WTC11 (cell line): ENCODE measurements at regions not wholly inside any gene's neighbourhood (a gene's known extent, or its start where the extent isn't known, plus 50 kb on each side); places are given as distances from the start of the nearest gene placed in this dataset.

Source experiments
- ATAC-seq: fragments of 200-7000 bp; cut with Tn5 transposase; 2 replicates; pipeline ENCODE4 v1.10.0; 2021; ENCODE audit warnings: mild to moderate bottlenecking, moderate library complexity
- CTCF ChIA-PET: fragments of 300-600 bp; sonication (Branson Sonifier 250); formaldehyde crosslinking; loops from one replicate; lab custom pipeline; 2021; ENCODE audit warnings: antibody characterized with exemption; lab: Charles Lee
- POLR2A ChIA-PET: fragments of 350-600 bp; sonication (Branson Sonifier 250); formaldehyde crosslinking; loops from one replicate; lab custom pipeline; 2021; ENCODE audit warnings: antibody characterized with exemption; lab: Charles Lee
- DNase-seq: peaks from one replicate; pipeline ENCODE4 v3.0.0; 2021; ENCODE audit warnings: low spot score
- H3K27ac Mint-ChIP-seq: 2 replicates; pipeline ENCODE4 v1.8.0; 2021; ENCODE audit warnings: mixed read lengths
- H3K27me3 Mint-ChIP-seq: 2 replicates; pipeline ENCODE4 v1.8.0; 2021; ENCODE audit warnings: low read depth, mild to moderate bottlenecking, moderate library complexity, mixed read lengths
- H3K36me3 Mint-ChIP-seq: 2 replicates; pipeline ENCODE4 v1.8.0; 2021; ENCODE audit warnings: mixed read lengths
- H3K4me1 Mint-ChIP-seq: 2 replicates; pipeline ENCODE4 v1.8.0; 2022; ENCODE audit warnings: mixed read lengths
- H3K4me3 Mint-ChIP-seq: 2 replicates; pipeline ENCODE4 v1.8.0; 2021; ENCODE audit warnings: mild to moderate bottlenecking, moderate library complexity, mixed read lengths
- H3K9me3 Mint-ChIP-seq: 2 replicates; pipeline ENCODE4 v1.8.0; 2021; ENCODE audit warnings: mixed read lengths
- E2F4 ChIP-seq: sonication (generic); formaldehyde crosslinking; IDR thresholded peaks from 2 replicates; pipeline ENCODE4 v1.8.1; 2022; ENCODE audit warnings: low read depth, mild to moderate bottlenecking, moderate library complexity, missing genetic modification reagents, borderline replicate concordance
- EMX1 ChIP-seq: fragments of 250-450 bp; sonication (Bioruptor Pico); IDR thresholded peaks from 2 replicates; pipeline ENCODE4 v1.8.0; 2021; ENCODE audit warnings: mild to moderate bottlenecking
- ESRRA ChIP-seq: sonication (generic); formaldehyde crosslinking; IDR thresholded peaks from 2 replicates; pipeline ENCODE4 v1.8.1; 2022; ENCODE audit warnings: mild to moderate bottlenecking, missing genetic modification reagents, borderline replicate concordance
- GRHL2 ChIP-seq: fragments of 250-450 bp; sonication (Bioruptor Pico); IDR thresholded peaks from 2 replicates; pipeline ENCODE4 v1.8.0; 2022; ENCODE audit warnings: mild to moderate bottlenecking, moderate library complexity; ENCODE audit not compliant: insufficient replicate concordance, severe bottlenecking
- GTF2I ChIP-seq: fragments of 250-450 bp; sonication (Bioruptor Pico); conservative IDR thresholded peaks from 2 replicates; pipeline ENCODE4 v1.4.0; 2021; ENCODE audit warnings: mild to moderate bottlenecking
- JAZF1 ChIP-seq: fragments of 250-450 bp; sonication (Bioruptor Pico); IDR thresholded peaks from 2 replicates; pipeline ENCODE4 v1.9.0; 2021; ENCODE audit warnings: moderate library complexity, mild to moderate bottlenecking, inconsistent platforms
- JUN ChIP-seq: sonication (generic); formaldehyde crosslinking; IDR thresholded peaks from 2 replicates; pipeline ENCODE4 v1.8.0; 2023; ENCODE audit warnings: mild to moderate bottlenecking, missing genetic modification reagents
- MAX ChIP-seq: sonication (generic); formaldehyde crosslinking; IDR thresholded peaks from 2 replicates; pipeline ENCODE4 v1.8.0; 2022; ENCODE audit warnings: mild to moderate bottlenecking, missing genetic modification reagents
- MXD4 ChIP-seq: fragments of 250-450 bp; sonication (Bioruptor Pico); IDR thresholded peaks from 2 replicates; pipeline ENCODE4 v1.8.0; 2021; ENCODE audit warnings: mild to moderate bottlenecking, moderate library complexity, borderline replicate concordance
- NR2C2 ChIP-seq: sonication (generic); formaldehyde crosslinking; IDR thresholded peaks from 2 replicates; pipeline ENCODE4 v1.8.0; 2022; ENCODE audit warnings: mild to moderate bottlenecking, missing genetic modification reagents
- SP1 ChIP-seq: sonication (generic); formaldehyde crosslinking; conservative IDR thresholded peaks from 2 replicates; pipeline ENCODE4 v1.8.1; 2022; ENCODE audit warnings: missing genetic modification reagents
- ZNF121 ChIP-seq: sonication (generic); formaldehyde crosslinking; IDR thresholded peaks from 2 replicates; pipeline ENCODE4 v1.8.0; 2023; ENCODE audit warnings: missing genetic modification reagents
- ZNF138 ChIP-seq: sonication (generic); formaldehyde crosslinking; conservative IDR thresholded peaks from 2 replicates; pipeline ENCODE4 v1.8.1; 2022; ENCODE audit warnings: mild to moderate bottlenecking, moderate library complexity, missing genetic modification reagents
- ZNF232 ChIP-seq: sonication (generic); formaldehyde crosslinking; IDR thresholded peaks from 2 replicates; pipeline ENCODE4 v1.8.0; 2022; ENCODE audit warnings: mild to moderate bottlenecking, missing genetic modification reagents
- ZNF396 ChIP-seq: fragments of 250-450 bp; sonication (Bioruptor Pico); IDR thresholded peaks from 2 replicates; pipeline ENCODE4 v1.8.0; 2021; ENCODE audit warnings: mild to moderate bottlenecking, moderate library complexity, borderline replicate concordance
- ZNF423 ChIP-seq: fragments of 250-450 bp; sonication (Bioruptor Pico); IDR thresholded peaks from 2 replicates; pipeline ENCODE4 v2.1.2; 2022; ENCODE audit warnings: mild to moderate bottlenecking, moderate library complexity
- ZNF512 ChIP-seq: sonication (generic); formaldehyde crosslinking; IDR thresholded peaks from 2 replicates; pipeline ENCODE4 v1.8.1; 2022; ENCODE audit warnings: missing genetic modification reagents, borderline replicate concordance
- TF ChIP-seq, protein P1 (sequence below): sonication (generic); formaldehyde crosslinking; IDR thresholded peaks from 2 replicates; pipeline ENCODE4 v1.8.1; 2023; ENCODE audit warnings: mild to moderate bottlenecking, moderate library complexity, missing genetic modification reagents
- TF ChIP-seq, protein P2 (sequence below): sonication (generic); formaldehyde crosslinking; IDR thresholded peaks from 2 replicates; pipeline ENCODE4 v1.8.0; 2023; ENCODE audit warnings: missing genetic modification reagents, mild to moderate bottlenecking, borderline replicate concordance
- TF ChIP-seq, protein P3 (sequence below): fragments of 250-450 bp; sonication (Bioruptor Pico); IDR thresholded peaks from 2 replicates; pipeline ENCODE4 v2.1.2; 2022; ENCODE audit warnings: mild to moderate bottlenecking, moderate library complexity

DNA sequence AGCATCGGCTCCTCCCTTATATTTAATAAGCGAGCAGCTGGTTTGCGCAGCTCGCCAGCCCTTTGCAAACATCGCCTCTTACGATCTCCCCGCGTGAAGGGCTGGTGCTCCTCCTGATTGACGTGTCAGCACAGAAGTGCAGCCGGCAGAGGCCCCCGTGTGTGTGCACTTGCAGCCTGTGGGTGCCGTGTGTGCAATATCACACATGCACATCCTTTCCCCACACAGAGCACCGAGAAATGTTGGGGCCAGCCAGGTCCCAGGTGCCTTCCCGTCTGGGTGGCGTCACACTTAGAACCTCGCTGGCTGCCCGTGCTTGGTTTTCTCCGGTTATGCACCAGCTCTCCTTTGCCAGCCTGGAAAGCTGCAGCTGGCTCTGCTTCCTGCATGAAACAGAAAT is 126.6 kb upstream of the AJAP1 start:
- ChIA-PET CTCF (no interaction called here), POLR2A (no interaction called here)
- TF ChIP-seq ZNF423, result no peak
- TF ChIP-seq, protein P1, sequence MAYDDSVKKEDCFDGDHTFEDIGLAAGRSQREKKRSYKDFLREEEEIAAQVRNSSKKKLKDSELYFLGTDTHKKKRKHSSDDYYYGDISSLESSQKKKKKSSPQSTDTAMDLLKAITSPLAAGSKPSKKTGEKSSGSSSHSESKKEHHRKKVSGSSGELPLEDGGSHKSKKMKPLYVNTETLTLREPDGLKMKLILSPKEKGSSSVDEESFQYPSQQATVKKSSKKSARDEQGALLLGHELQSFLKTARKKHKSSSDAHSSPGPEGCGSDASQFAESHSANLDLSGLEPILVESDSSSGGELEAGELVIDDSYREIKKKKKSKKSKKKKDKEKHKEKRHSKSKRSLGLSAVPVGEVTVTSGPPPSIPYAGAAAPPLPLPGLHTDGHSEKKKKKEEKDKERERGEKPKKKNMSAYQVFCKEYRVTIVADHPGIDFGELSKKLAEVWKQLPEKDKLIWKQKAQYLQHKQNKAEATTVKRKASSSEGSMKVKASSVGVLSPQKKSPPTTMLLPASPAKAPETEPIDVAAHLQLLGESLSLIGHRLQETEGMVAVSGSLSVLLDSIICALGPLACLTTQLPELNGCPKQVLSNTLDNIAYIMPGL (CRISPR knock-in tag), result no peak
- TF ChIP-seq MAX (CRISPR knock-in tag), result no peak
- no peak for TF ChIP-seq GTF2I (CRISPR knock-in tag)
- TF ChIP-seq ZNF512 (CRISPR knock-in tag), result no peak
- no peak for TF ChIP-seq ZNF121 (CRISPR knock-in tag)
- no peak for TF ChIP-seq JUN
- TF ChIP-seq ZNF396 (CRISPR knock-in tag), result no peak
- TF ChIP-seq ZNF138 (CRISPR knock-in tag), result no peak
- TF ChIP-seq, protein P2, sequence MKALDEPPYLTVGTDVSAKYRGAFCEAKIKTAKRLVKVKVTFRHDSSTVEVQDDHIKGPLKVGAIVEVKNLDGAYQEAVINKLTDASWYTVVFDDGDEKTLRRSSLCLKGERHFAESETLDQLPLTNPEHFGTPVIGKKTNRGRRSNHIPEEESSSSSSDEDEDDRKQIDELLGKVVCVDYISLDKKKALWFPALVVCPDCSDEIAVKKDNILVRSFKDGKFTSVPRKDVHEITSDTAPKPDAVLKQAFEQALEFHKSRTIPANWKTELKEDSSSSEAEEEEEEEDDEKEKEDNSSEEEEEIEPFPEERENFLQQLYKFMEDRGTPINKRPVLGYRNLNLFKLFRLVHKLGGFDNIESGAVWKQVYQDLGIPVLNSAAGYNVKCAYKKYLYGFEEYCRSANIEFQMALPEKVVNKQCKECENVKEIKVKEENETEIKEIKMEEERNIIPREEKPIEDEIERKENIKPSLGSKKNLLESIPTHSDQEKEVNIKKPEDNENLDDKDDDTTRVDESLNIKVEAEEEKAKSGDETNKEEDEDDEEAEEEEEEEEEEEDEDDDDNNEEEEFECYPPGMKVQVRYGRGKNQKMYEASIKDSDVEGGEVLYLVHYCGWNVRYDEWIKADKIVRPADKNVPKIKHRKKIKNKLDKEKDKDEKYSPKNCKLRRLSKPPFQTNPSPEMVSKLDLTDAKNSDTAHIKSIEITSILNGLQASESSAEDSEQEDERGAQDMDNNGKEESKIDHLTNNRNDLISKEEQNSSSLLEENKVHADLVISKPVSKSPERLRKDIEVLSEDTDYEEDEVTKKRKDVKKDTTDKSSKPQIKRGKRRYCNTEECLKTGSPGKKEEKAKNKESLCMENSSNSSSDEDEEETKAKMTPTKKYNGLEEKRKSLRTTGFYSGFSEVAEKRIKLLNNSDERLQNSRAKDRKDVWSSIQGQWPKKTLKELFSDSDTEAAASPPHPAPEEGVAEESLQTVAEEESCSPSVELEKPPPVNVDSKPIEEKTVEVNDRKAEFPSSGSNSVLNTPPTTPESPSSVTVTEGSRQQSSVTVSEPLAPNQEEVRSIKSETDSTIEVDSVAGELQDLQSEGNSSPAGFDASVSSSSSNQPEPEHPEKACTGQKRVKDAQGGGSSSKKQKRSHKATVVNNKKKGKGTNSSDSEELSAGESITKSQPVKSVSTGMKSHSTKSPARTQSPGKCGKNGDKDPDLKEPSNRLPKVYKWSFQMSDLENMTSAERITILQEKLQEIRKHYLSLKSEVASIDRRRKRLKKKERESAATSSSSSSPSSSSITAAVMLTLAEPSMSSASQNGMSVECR, result no peak
- TF ChIP-seq E2F4, result no peak
- TF ChIP-seq ESRRA, result no peak
- no peak for TF ChIP-seq ZNF232 (CRISPR knock-in tag)
- no peak for TF ChIP-seq EMX1 (CRISPR knock-in tag)
- Mint-ChIP-seq H3K9me3 (peaks cover 75% of the 10 kb centered on the region), H3K27ac (no peak overlapping the region), H3K27me3 (peaks cover 2% of the 10 kb centered on the region), H3K4me1 (no peaks in the 10 kb centered on the region), H3K4me3 (no peak overlapping the region), H3K36me3 (peaks cover 74% of the 10 kb centered on the region)
- DNase-seq (no peak), ATAC-seq (no peak)

DNA sequence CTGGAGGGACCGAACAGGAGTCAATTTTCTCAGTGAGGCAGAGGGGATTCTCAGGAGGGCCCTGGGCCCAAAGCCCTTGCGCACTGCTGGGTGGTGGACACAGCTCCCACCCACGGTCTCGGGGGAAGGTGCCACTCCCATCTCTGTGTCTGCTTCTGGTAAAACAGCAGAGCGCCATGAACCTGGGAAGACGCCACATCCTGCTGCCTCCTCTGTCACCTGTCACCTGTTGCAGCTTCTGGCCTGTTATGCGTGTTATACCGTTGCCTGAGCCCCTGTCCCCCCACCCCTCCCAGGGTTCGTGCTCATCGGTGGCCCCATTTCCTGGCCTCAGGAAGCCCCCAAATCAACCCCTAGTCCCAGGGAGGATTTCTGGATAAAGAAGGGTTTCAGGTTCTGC is 125.8 kb upstream of the AJAP1 start:
- CTCF ChIA-PET, result no interaction called here
- Mint-ChIP-seq H3K4me3 (no peak overlapping the region), H3K4me1 (no peaks in the 10 kb centered on the region)
- TF ChIP-seq JAZF1 (CRISPR knock-in tag), result no peak
- TF ChIP-seq, protein P3, sequence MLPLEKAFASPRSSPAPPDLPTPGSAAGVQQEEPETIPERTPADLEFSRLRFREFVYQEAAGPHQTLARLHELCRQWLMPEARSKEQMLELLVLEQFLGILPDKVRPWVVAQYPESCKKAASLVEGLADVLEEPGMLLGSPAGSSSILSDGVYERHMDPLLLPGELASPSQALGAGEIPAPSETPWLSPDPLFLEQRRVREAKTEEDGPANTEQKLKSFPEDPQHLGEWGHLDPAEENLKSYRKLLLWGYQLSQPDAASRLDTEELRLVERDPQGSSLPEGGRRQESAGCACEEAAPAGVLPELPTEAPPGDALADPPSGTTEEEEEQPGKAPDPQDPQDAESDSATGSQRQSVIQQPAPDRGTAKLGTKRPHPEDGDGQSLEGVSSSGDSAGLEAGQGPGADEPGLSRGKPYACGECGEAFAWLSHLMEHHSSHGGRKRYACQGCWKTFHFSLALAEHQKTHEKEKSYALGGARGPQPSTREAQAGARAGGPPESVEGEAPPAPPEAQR (CRISPR knock-in tag), result no peak
- TF ChIP-seq GRHL2 (CRISPR knock-in tag), result no peak
- no peak for TF ChIP-seq MXD4 (CRISPR knock-in tag)
- no peak for TF ChIP-seq NR2C2 (CRISPR knock-in tag)
- no peak for TF ChIP-seq SP1
- TF ChIP-seq, protein P1 (CRISPR knock-in tag), result no peak
- TF ChIP-seq ESRRA, result no peak

More for the DNA sequence above, 125.8 kb upstream of the AJAP1 start:
- Mint-ChIP-seq H3K36me3 (peaks cover 73% of the 10 kb centered on the region), H3K27ac (no peak overlapping the region), H3K9me3 (peaks cover 74% of the 10 kb centered on the region), H3K27me3 (peaks cover 2% of the 10 kb centered on the region)
- no peak for ATAC-seq
- POLR2A ChIA-PET, result no interaction called here
- no peak for DNase-seq
